ENCODE measurements at regions not wholly inside any gene's neighbourhood (a gene's known extent, or its start where the extent isn't known, plus 50 kb on each side); places are given as distances from the start of the nearest gene placed in this dataset.

GRCh38 chr9:84513473-84513872 is 156.1 kb upstream of the NTRK2 start:
- TF ChIP-seq CTCF (IDR thresholded peaks at IDR 0.05), result no peak
- TF ChIP-seq POLR2AphosphoS5 (IDR thresholded peaks at IDR 0.05), result no peak
- TF ChIP-seq POLR2A (IDR thresholded peaks at IDR 0.05), result no peak
- no peak for TF ChIP-seq EP300 (IDR thresholded peaks at IDR 0.05)
